Right forelimb (tissue), 1 donor: ENCODE measurements at regions not wholly inside any gene's neighbourhood (a gene's known extent, or its start where the extent isn't known, plus 50 kb on each side); places are given as distances from the start of the nearest gene placed in this dataset.

Experiments used
- DNase-seq: peaks from one replicate; pipeline ENCODE4 v3.0.0-alpha.2; 2018

- DNase-seq, result no peak
Observed at GRCh38 chr18:76771192-76771799, 51.1 kb upstream of the ZNF236 start.

GRCh38 chr18:76767954-76768353 is 54.4 kb upstream of the ZNF236 start:
- DNase-seq, result no peak

- DNase-seq, result no peak
Observed at GRCh38 chr18:76766429-76766828, 55.9 kb upstream of the ZNF236 start.

- no peak for DNase-seq
Observed at GRCh38 chr18:76765649-76766048, 56.7 kb upstream of the ZNF236 start.

- no peak for DNase-seq
Observed at GRCh38 chr18:76764291-76764901, 58.0 kb upstream of the ZNF236 start.

GRCh38 chr18:76759056-76759455 is 63.3 kb upstream of the ZNF236 start:
- no peak for DNase-seq

- DNase-seq, result no peak
Observed at GRCh38 chr18:76757925-76758324, 64.4 kb upstream of the ZNF236 start.

GRCh38 chr18:76757335-76757734 is 65.0 kb upstream of the ZNF236 start:
- DNase-seq, result no peak

- no peak for DNase-seq
Observed at GRCh38 chr18:76756531-76757253, 65.7 kb upstream of the ZNF236 start.

- DNase-seq, result no peak
Observed at GRCh38 chr18:76754351-76754750, 68.0 kb upstream of the ZNF236 start.

- no peak for DNase-seq
Observed at GRCh38 chr18:76752400-76752799, 70.0 kb upstream of the ZNF236 start.

GRCh38 chr18:76750917-76751890 is 71.2 kb upstream of the ZNF236 start:
- no peak for DNase-seq

- DNase-seq, result no peak
Observed at GRCh38 chr18:76750269-76750668, 72.1 kb upstream of the ZNF236 start.

GRCh38 chr18:76747676-76748075 is 74.7 kb upstream of the ZNF236 start:
- no peak for DNase-seq

GRCh38 chr18:76741346-76741745 is 81.0 kb upstream of the ZNF236 start:
- DNase-seq, result no peak

GRCh38 chr18:76736309-76736708 is 86.0 kb upstream of the ZNF236 start:
- DNase-seq, result no peak

GRCh38 chr18:76730901-76731300 is 91.5 kb upstream of the ZNF236 start:
- no peak for DNase-seq

- no peak for DNase-seq
Observed at GRCh38 chr18:76727589-76727988, 94.8 kb upstream of the ZNF236 start.

- no peak for DNase-seq
Observed at GRCh38 chr18:76725445-76725844, 96.9 kb upstream of the ZNF236 start.

- DNase-seq, result no peak
Observed at GRCh38 chr18:76722224-76723061, 99.9 kb upstream of the ZNF236 start.

GRCh38 chr18:76721207-76721996 is 101.0 kb upstream of the ZNF236 start:
- DNase-seq, result no peak
